Muscle layer of duodenum (tissue), 2 donors: ENCODE measurements at regions not wholly inside any gene's neighbourhood (a gene's known extent, or its start where the extent isn't known, plus 50 kb on each side); places are given as distances from the start of the nearest gene placed in this dataset.

ENCODE experiments used
- H3K27ac ChIP-seq: one replicate; pipeline ENCODE4 v1.7.0; 2013; ENCODE audit warnings: mild to moderate bottlenecking, low read length
- H3K27me3 ChIP-seq: one replicate; pipeline ENCODE4 v1.7.0; 2013; ENCODE audit warnings: low read depth, mild to moderate bottlenecking, control low read depth, low read length
- H3K36me3 ChIP-seq, 2 donors: one replicate each; pipeline ENCODE4 v1.7.0; 2013; ENCODE audit warnings: low read length in 2 of 2, control low read depth in 1 of 2, mild to moderate bottlenecking in 1 of 2; ENCODE audit not compliant: insufficient read depth in 2 of 2, control insufficient read depth in 1 of 2
- H3K4me1 ChIP-seq, 2 donors: one replicate each; pipeline ENCODE4 v1.7.0; 2013; ENCODE audit warnings: low read length in 2 of 2, mild to moderate bottlenecking in 2 of 2, control low read depth in 1 of 2, moderate library complexity in 1 of 2; ENCODE audit not compliant: insufficient read depth in 2 of 2, control insufficient read depth in 1 of 2
- H3K4me3 ChIP-seq, 2 donors: one replicate each; pipeline ENCODE4 v1.7.0; 2013; ENCODE audit warnings: low read length in 2 of 2, low read depth in 1 of 2, mild to moderate bottlenecking in 1 of 2
- H3K9me3 ChIP-seq, 2 donors: one replicate each; pipeline ENCODE4 v1.7.0; 2013; ENCODE audit warnings: low read length in 2 of 2, control low read depth in 1 of 2, mild to moderate bottlenecking in 1 of 2; ENCODE audit not compliant: control insufficient read depth in 1 of 2
- donor health status: healthy.

- peaks cover 6% of the 10 kb centered on the region for H3K27me3 ChIP-seq
- peaks cover 0 to 18% of the 10 kb centered on the region in 2 donors for H3K4me1 ChIP-seq
Measured at GRCh38 chr11:116500947-116501602, 271.7 kb downstream of the BUD13 start.

GRCh38 chr11:116500026-116500946 is 272.5 kb downstream of the BUD13 start:
- Histone ChIP-seq H3K27ac (no peak overlapping the region), H3K9me3 (no peaks in the 10 kb centered on the region), H3K4me1 (peaks cover 0 to 18% of the 10 kb centered on the region in 2 donors), H3K4me3 (peak overlapping the region in 1 of 2 donors; percentile 22), H3K36me3 (no peaks in the 10 kb centered on the region), H3K27me3 (peaks cover 6% of the 10 kb centered on the region)

More at GRCh38 chr11:116500947-116501602, 271.7 kb downstream of the BUD13 start:
- peak overlapping the region in 1 of 2 donors; percentile 22 for H3K4me3 ChIP-seq
- no peak overlapping the region for H3K27ac ChIP-seq
- H3K9me3 ChIP-seq, result no peaks in the 10 kb centered on the region
- no peaks in the 10 kb centered on the region for H3K36me3 ChIP-seq

GRCh38 chr11:116499396-116500003 is 273.3 kb downstream of the BUD13 start:
- H3K4me3 ChIP-seq, result no peak overlapping the region
- no peaks in the 10 kb centered on the region for H3K9me3 ChIP-seq
- no peaks in the 10 kb centered on the region for H3K36me3 ChIP-seq
- H3K4me1 ChIP-seq, result peaks cover 0 to 18% of the 10 kb centered on the region in 2 donors
- H3K27me3 ChIP-seq, result peaks cover 6% of the 10 kb centered on the region
- H3K27ac ChIP-seq, result no peak overlapping the region

- Histone ChIP-seq H3K9me3 (no peaks in the 10 kb centered on the region), H3K36me3 (no peaks in the 10 kb centered on the region), H3K27me3 (peaks cover 6% of the 10 kb centered on the region), H3K4me1 (peaks cover 0 to 18% of the 10 kb centered on the region in 2 donors), H3K4me3 (no peak overlapping the region), H3K27ac (no peak overlapping the region)
Measured at GRCh38 chr11:116498161-116498560, 274.6 kb downstream of the BUD13 start.

GRCh38 chr11:116492600-116492999 is 280.2 kb downstream of the BUD13 start:
- no peak overlapping the region for H3K27ac ChIP-seq
- no peak overlapping the region for H3K4me3 ChIP-seq
- no peaks in the 10 kb centered on the region for H3K27me3 ChIP-seq
- H3K36me3 ChIP-seq, result no peaks in the 10 kb centered on the region
- no peaks in the 10 kb centered on the region for H3K9me3 ChIP-seq
- no peaks in the 10 kb centered on the region for H3K4me1 ChIP-seq

GRCh38 chr11:116488836-116489389 is 283.9 kb downstream of the BUD13 start:
- Histone ChIP-seq H3K27me3 (peaks cover 5% of the 10 kb centered on the region), H3K36me3 (no peaks in the 10 kb centered on the region), H3K27ac (no peak overlapping the region)

GRCh38 chr11:116485425-116485824 is 287.4 kb downstream of the BUD13 start:
- H3K9me3 ChIP-seq, result no peaks in the 10 kb centered on the region
- no peaks in the 10 kb centered on the region for H3K36me3 ChIP-seq
- H3K4me1 ChIP-seq, result no peaks in the 10 kb centered on the region
- no peak overlapping the region for H3K4me3 ChIP-seq
- H3K27me3 ChIP-seq, result peaks cover 5% of the 10 kb centered on the region
- no peak overlapping the region for H3K27ac ChIP-seq

More at GRCh38 chr11:116488836-116489389, 283.9 kb downstream of the BUD13 start:
- Histone ChIP-seq H3K4me3 (no peak overlapping the region), H3K4me1 (no peaks in the 10 kb centered on the region), H3K9me3 (no peaks in the 10 kb centered on the region)

GRCh38 chr11:116482716-116483115 is 290.1 kb downstream of the BUD13 start:
- no peaks in the 10 kb centered on the region for H3K36me3 ChIP-seq
- no peak overlapping the region for H3K4me3 ChIP-seq
- no peak overlapping the region for H3K27ac ChIP-seq
- no peaks in the 10 kb centered on the region for H3K9me3 ChIP-seq
- H3K4me1 ChIP-seq, result no peaks in the 10 kb centered on the region
- H3K27me3 ChIP-seq, result peaks cover 5% of the 10 kb centered on the region

- no peaks in the 10 kb centered on the region for H3K36me3 ChIP-seq
- H3K27me3 ChIP-seq, result peaks cover 5% of the 10 kb centered on the region
- H3K4me1 ChIP-seq, result no peaks in the 10 kb centered on the region
- no peaks in the 10 kb centered on the region for H3K9me3 ChIP-seq
- H3K4me3 ChIP-seq, result no peak overlapping the region
- no peak overlapping the region for H3K27ac ChIP-seq
Measured at GRCh38 chr11:116481126-116481675, 291.6 kb downstream of the BUD13 start.

- Histone ChIP-seq H3K27me3 (no peaks in the 10 kb centered on the region), H3K27ac (no peak overlapping the region), H3K4me3 (no peak overlapping the region), H3K36me3 (no peaks in the 10 kb centered on the region), H3K4me1 (no peaks in the 10 kb centered on the region), H3K9me3 (no peaks in the 10 kb centered on the region)
Measured at GRCh38 chr11:116478669-116479668, 293.8 kb downstream of the BUD13 start.
